HEK293T (cell line): ENCODE measurements at regions not wholly inside any gene's neighbourhood (a gene's known extent, or its start where the extent isn't known, plus 50 kb on each side); places are given as distances from the start of the nearest gene placed in this dataset.

Experiments used
- CTCF ChIA-PET: fragments of 350-600 bp; formaldehyde crosslinking; extraction: SDS; loops from one replicate; lab custom pipeline; 2021; ENCODE audit warnings: antibody characterized with exemption, inconsistent platforms; lab: Yijun Ruan, JAX
- POLR2A ChIA-PET: fragments of 350-600 bp; formaldehyde crosslinking; extraction: SDS; loops from one replicate; lab custom pipeline; 2020; ENCODE audit warnings: antibody characterized with exemption, inconsistent platforms; lab: Yijun Ruan, JAX
- DNase-seq: peaks from one replicate; pipeline ENCODE4 v3.0.0; 2012; ENCODE audit warnings: mixed read lengths; ENCODE audit errors: extremely low spot score
- ARNT ChIP-seq: fragments of 450-650 bp; IDR thresholded peaks from 2 replicates; pipeline ENCODE4 v1.6.1; 2017; ENCODE audit warnings: mild to moderate bottlenecking
- BHLHE40 ChIP-seq: fragments of 450-650 bp; IDR thresholded peaks from 2 replicates; pipeline ENCODE4 v1.6.1; 2016; ENCODE audit warnings: mild to moderate bottlenecking, moderate library complexity, borderline replicate concordance
- CTBP1 ChIP-seq: fragments of 450-650 bp; IDR thresholded peaks from 2 replicates; pipeline ENCODE4 v1.6.1; 2016; ENCODE audit warnings: borderline replicate concordance
- ELF4 ChIP-seq: fragments of 450-650 bp; IDR thresholded peaks from 2 replicates; pipeline ENCODE4 v1.6.1; 2017; ENCODE audit warnings: antibody characterized with exemption
- FOXA1 ChIP-seq: fragments of 450-650 bp; IDR thresholded peaks from 2 replicates; pipeline ENCODE4 v1.6.1; 2016; ENCODE audit warnings: mild to moderate bottlenecking
- FOXK2 ChIP-seq: fragments of 450-650 bp; IDR thresholded peaks from 2 replicates; pipeline ENCODE4 v1.6.1; 2016; ENCODE audit warnings: mild to moderate bottlenecking
- FOXM1 ChIP-seq: fragments of 450-650 bp; IDR thresholded peaks from 2 replicates; pipeline ENCODE4 v1.6.1; 2017; ENCODE audit warnings: mild to moderate bottlenecking, borderline replicate concordance
- HDGF ChIP-seq: fragments of 450-650 bp; IDR thresholded peaks from 2 replicates; pipeline ENCODE4 v1.6.1; 2017; ENCODE audit warnings: antibody characterized with exemption, borderline replicate concordance
- L3MBTL2 ChIP-seq: fragments of 450-650 bp; conservative IDR thresholded peaks from 2 replicates; pipeline ENCODE4 v1.6.1; 2016; ENCODE audit warnings: mild to moderate bottlenecking
- LEF1 ChIP-seq: fragments of 450-650 bp; IDR thresholded peaks from 2 replicates; pipeline ENCODE4 v1.6.1; 2017; ENCODE audit warnings: mild to moderate bottlenecking, borderline replicate concordance
- NFRKB ChIP-seq: fragments of 450-650 bp; IDR thresholded peaks from 2 replicates; pipeline ENCODE4 v1.6.1; 2016; ENCODE audit warnings: mild to moderate bottlenecking, moderate library complexity
- SP1 ChIP-seq: fragments of 450-650 bp; IDR thresholded peaks from 2 replicates; pipeline ENCODE4 v1.6.1; 2017
- SUZ12 ChIP-seq: fragments of 450-650 bp; IDR thresholded peaks from 2 replicates; pipeline ENCODE4 v1.6.1; 2016; ENCODE audit warnings: mild to moderate bottlenecking
- TARDBP ChIP-seq: fragments of 450-650 bp; IDR thresholded peaks from 2 replicates; pipeline ENCODE4 v1.6.1; 2016
- ZNF384 ChIP-seq: fragments of 450-650 bp; IDR thresholded peaks from 2 replicates; pipeline ENCODE4 v1.6.1; 2016
- TF ChIP-seq, protein P1 (sequence below): fragments of 450-650 bp; IDR thresholded peaks from 2 replicates; pipeline ENCODE4 v1.6.1; 2016

DNA sequence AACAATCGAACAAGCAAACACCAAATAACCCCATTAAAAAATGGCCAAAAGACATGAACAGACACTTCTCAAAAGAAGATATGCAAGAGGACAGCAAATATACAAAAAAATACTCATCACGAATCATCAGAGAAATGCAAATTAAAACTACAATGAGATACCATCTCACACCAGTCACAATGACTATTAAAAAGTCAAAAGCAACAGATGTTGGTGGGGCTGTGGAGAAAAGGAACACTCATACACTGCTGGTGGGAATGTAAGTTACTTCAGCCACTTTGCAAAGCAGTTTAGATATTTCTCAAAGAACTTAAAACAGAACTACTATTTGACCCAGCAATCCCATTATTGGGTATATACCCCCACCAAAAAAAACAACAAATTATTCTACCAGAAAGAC lies 51.3 kb upstream of the FLI1 start:
- TF ChIP-seq L3MBTL2: no peak
- TF ChIP-seq ZNF384: no peak
- no peak for TF ChIP-seq HDGF
- CTCF ChIA-PET: no interaction called here
- POLR2A ChIA-PET: no interaction called here
- no peak for DNase-seq

DNA sequence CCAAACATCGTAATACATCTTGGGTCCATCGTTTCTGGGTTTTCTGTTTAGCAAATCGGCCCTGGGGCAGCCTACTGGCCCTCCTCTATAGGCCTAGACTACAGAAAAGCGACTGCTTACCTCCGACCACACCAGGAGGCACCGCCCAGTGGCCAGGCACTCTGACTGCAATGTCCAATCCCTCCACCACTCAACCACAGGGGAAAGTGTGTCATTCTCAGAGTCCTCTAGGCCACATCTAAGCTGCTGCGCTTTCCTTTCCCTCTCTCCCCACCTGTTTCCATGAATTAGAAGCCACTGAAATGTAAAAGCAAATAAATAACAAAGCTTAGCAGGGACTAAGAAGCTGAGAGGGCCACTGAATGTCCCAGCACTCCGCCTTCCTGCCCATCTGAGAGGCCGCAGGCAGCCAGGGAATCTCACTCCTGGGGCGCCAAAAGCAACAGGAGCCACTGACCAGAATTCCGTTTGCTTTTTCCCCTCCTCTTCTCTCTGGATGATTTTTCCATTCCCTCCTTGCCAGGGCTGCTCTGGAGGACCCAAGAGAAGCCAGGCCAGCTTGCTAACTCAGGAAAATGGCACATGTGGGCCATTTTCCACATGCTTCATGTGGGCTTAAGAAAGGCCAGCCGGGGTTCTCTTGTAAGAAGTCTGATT lies 50.1 kb upstream of the FLI1 start:
- ChIA-PET CTCF (interaction anchor here (1.0 kb wide), 3 partner anchors 12 to 471 kb away, joined by 3 read pairs; no protein-coding TSS in a partner anchor), POLR2A (no interaction called here)
- TF ChIP-seq SUZ12: no peak
- no peak for TF ChIP-seq FOXM1
- TF ChIP-seq ARNT: no peak
- TF ChIP-seq TARDBP: no peak
- TF ChIP-seq ZNF384: no peak
- TF ChIP-seq BHLHE40: no peak
- TF ChIP-seq, protein P1, sequence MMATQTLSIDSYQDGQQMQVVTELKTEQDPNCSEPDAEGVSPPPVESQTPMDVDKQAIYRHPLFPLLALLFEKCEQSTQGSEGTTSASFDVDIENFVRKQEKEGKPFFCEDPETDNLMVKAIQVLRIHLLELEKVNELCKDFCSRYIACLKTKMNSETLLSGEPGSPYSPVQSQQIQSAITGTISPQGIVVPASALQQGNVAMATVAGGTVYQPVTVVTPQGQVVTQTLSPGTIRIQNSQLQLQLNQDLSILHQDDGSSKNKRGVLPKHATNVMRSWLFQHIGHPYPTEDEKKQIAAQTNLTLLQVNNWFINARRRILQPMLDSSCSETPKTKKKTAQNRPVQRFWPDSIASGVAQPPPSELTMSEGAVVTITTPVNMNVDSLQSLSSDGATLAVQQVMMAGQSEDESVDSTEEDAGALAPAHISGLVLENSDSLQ: no peak
- no peak for TF ChIP-seq NFRKB
- TF ChIP-seq CTBP1: no peak
- no peak for TF ChIP-seq FOXK2
- no peak for TF ChIP-seq ELF4
- TF ChIP-seq FOXA1: no peak
- TF ChIP-seq LEF1: no peak
- no peak for TF ChIP-seq L3MBTL2
- TF ChIP-seq SP1: no peak
- no peak for TF ChIP-seq HDGF
- no peak for DNase-seq
